ENCODE measurements at regions not wholly inside any gene's neighbourhood (a gene's known extent, or its start where the extent isn't known, plus 50 kb on each side); places are given as distances from the start of the nearest gene placed in this dataset.

DNA sequence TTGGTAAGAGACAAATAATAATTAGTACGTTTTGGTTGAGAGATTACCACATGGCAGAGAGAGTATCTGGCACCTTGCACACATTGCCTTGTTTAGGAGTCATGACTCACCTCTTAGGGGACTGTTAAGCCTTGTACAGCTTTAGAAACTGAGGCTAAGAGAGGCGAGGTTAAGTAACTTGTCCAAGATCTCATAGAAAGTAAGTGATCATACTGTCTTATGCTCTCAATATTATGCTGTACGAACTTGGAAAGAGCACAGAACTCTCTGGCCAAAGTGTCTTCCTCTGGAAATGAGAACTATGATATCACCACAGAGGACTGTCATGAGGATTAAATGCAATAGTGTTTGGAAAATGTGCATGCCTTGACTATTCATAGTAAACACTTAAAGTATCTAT lies 249.0 kb downstream of the UTRN start:
- TF ChIP-seq, protein P1, sequence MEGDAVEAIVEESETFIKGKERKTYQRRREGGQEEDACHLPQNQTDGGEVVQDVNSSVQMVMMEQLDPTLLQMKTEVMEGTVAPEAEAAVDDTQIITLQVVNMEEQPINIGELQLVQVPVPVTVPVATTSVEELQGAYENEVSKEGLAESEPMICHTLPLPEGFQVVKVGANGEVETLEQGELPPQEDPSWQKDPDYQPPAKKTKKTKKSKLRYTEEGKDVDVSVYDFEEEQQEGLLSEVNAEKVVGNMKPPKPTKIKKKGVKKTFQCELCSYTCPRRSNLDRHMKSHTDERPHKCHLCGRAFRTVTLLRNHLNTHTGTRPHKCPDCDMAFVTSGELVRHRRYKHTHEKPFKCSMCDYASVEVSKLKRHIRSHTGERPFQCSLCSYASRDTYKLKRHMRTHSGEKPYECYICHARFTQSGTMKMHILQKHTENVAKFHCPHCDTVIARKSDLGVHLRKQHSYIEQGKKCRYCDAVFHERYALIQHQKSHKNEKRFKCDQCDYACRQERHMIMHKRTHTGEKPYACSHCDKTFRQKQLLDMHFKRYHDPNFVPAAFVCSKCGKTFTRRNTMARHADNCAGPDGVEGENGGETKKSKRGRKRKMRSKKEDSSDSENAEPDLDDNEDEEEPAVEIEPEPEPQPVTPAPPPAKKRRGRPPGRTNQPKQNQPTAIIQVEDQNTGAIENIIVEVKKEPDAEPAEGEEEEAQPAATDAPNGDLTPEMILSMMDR (IDR thresholded peaks at IDR 0.05), result no peak
- peaks cover 12% of the 10 kb centered on the region; the same call in 1 of the 2 replicates for H3K4me1 Mint-ChIP-seq (ENCODE audit: low read depth)
- no peak overlapping the region for H3K4me3 Mint-ChIP-seq
- H3K9me3 Mint-ChIP-seq, result no peaks in the 10 kb centered on the region
- no peak for DNase-seq
- H3K27ac Mint-ChIP-seq, result no peak overlapping the region
- peaks cover 36% of the 10 kb centered on the region for H3K36me3 Mint-ChIP-seq (ENCODE audit: low read depth)
- no peaks in the 10 kb centered on the region for H3K27me3 Mint-ChIP-seq (ENCODE audit: insufficient read depth)

DNA sequence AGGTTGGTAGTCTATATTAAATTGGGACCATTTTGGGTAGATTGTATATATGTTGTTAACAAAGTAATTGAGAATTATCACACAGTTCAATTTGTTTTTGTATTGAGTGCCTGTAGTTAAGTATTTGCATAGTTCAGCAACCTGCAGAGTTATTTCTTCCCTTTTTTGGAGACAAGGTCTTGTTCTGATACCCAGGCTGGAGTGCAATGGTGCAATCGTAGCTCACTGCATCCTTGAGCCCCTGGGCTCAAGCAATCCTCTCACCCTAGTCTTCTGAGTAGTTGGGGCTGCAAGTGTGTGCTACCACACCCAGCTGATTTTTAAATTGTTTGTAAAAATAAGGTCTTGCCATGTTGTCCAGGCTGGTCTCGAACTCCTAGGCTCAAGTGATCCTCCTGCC lies 250.5 kb downstream of the UTRN start:
- peaks cover 32% of the 10 kb centered on the region for H3K36me3 Mint-ChIP-seq (ENCODE audit: low read depth)
- TF ChIP-seq, protein P1 (IDR thresholded peaks at IDR 0.05), result no peak
- H3K27ac Mint-ChIP-seq, result no peak overlapping the region

DNA sequence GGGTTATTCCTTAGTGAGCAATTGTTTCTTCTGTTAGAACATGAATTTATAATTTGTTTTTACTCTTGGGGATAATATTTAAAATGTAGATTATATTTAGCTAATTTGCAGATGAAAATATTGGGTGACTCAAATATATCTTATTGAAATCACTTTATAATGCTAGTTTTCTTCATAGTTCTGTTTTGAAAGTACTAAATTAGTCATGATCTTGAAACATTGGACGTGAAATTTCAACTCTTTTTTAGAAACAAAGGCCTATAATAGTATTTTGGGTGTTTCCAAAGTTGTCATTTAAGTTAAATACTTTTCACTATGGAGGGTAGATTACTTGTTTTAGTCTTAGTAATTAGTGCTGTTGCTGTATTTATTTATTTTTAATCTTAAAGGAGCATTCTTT lies 250.9 kb downstream of the UTRN start:
- Mint-ChIP-seq H3K4me3 (no peak overlapping the region), H3K36me3 (ENCODE audit: low read depth) (peaks cover 32% of the 10 kb centered on the region), H3K27me3 (ENCODE audit: insufficient read depth) (no peaks in the 10 kb centered on the region), H3K9me3 (no peaks in the 10 kb centered on the region), H3K4me1 (ENCODE audit: low read depth) (peaks cover 9% of the 10 kb centered on the region; the same call in 1 of the 2 replicates), H3K27ac (no peak overlapping the region)
- no peak for DNase-seq
- TF ChIP-seq, protein P1 (IDR thresholded peaks at IDR 0.05), result no peak

More for the DNA sequence above, 250.5 kb downstream of the UTRN start:
- H3K9me3 Mint-ChIP-seq, result no peaks in the 10 kb centered on the region
- DNase-seq, result no peak
- no peak overlapping the region for H3K4me3 Mint-ChIP-seq
- H3K4me1 Mint-ChIP-seq (ENCODE audit: low read depth), result peaks cover 9% of the 10 kb centered on the region; the same call in 1 of the 2 replicates
- no peaks in the 10 kb centered on the region for H3K27me3 Mint-ChIP-seq (ENCODE audit: insufficient read depth)

DNA sequence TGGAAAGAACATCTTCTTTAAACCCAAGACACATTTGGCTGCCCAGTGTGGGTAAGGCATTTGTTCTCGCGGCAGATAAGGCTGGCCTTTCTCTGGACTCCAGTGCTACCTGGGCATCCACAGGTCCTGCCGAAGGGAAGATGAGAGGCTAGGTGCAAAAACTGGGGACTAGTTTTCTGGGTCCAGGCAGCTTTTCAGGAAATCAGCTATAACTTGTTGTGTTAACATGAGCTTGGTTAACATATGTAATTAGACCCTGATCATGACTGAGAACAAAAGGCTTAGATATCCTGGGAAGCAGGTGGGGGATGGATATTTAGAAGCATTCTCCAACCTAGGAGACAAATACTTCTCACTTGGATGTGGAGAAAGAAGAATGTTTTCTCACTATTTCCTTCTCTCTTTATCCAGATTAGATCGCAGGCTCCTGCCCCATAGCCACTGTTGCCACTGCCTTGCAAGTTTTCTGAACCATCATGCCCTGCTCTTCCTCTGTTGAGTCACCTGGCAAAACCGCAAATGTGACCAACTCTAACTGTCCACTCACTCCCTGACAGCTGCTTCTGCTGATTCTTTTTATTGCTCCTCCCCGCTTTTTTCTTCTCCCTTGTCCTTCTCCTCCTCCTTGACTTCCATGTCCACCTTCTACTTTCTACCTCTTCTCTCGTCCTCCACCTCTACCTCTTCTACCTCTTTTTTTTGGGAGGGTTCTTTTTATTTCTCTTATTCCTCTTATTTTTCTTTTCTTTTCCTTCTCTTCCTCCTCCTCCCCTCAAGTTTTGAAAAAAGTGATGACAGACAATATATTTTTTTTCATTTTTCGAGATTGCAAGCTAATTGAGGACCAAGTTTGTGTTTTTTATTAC lies 258.1 kb downstream of the UTRN start:
- H3K4me3 Mint-ChIP-seq, result peak overlapping the region; percentile 15; the same call in 1 of the 2 replicates
- peaks cover 54% of the 10 kb centered on the region for H3K4me1 Mint-ChIP-seq (ENCODE audit: low read depth)
- H3K9me3 Mint-ChIP-seq, result no peaks in the 10 kb centered on the region
- peaks cover 40% of the 10 kb centered on the region for H3K36me3 Mint-ChIP-seq (ENCODE audit: low read depth)
- TF ChIP-seq, protein P1 (IDR thresholded peaks at IDR 0.05), result no peak
- H3K27ac Mint-ChIP-seq, result peak overlapping the region; percentile 68
- peaks cover 3% of the 10 kb centered on the region; the same call in 1 of the 2 replicates for H3K27me3 Mint-ChIP-seq (ENCODE audit: insufficient read depth)
- DNase-seq, result peak; percentile 91

DNA sequence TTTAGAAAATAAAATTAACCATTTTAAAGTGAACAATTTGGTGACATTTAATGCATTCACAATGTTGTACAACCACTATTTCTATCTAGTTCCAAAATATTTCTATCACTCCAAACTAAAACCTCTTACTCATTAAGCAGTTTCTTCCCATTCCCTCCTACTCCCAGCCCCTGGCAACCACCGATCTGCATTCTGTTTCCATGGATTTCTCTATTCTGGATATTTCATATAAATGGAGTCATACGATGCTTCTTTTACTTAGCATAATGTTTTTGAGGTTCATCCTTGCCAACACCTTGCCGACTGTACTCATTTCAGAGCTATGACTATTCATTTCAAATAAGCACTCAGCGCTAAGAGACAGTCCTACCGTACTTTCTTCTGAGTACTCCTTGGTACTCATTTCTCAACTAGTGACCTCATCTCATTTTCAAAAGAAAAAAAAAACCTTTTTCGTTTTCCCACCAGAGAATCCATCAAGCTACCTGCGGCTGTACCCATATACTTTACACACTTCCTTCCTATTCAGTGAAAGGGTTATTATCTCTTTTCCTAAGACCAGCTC lies 259.2 kb downstream of the UTRN start:
- no peaks in the 10 kb centered on the region for H3K9me3 Mint-ChIP-seq
- peaks cover 3% of the 10 kb centered on the region; the same call in 1 of the 2 replicates for H3K27me3 Mint-ChIP-seq (ENCODE audit: insufficient read depth)
- H3K4me3 Mint-ChIP-seq, result no peak overlapping the region
- DNase-seq, result no peak
- peaks cover 56% of the 10 kb centered on the region for H3K4me1 Mint-ChIP-seq (ENCODE audit: low read depth)
- H3K27ac Mint-ChIP-seq, result no peak overlapping the region
- H3K36me3 Mint-ChIP-seq (ENCODE audit: low read depth), result peaks cover 40% of the 10 kb centered on the region
- TF ChIP-seq, protein P1 (IDR thresholded peaks at IDR 0.05), result no peak

Measured in HFFc6 (cell line).